Astrocyte (in vitro differentiated cells and primary cell): ENCODE measurements at regions not wholly inside any gene's neighbourhood (a gene's known extent, or its start where the extent isn't known, plus 50 kb on each side); places are given as distances from the start of the nearest gene placed in this dataset.

Source experiments
- EZH2 ChIP-seq: IDR thresholded peaks from 2 replicates; pipeline ENCODE4 v1.6.1; 2012; ENCODE audit warnings: mild to moderate bottlenecking, low read length, inconsistent platforms; ENCODE audit not compliant: insufficient read depth
- TF ChIP-seq, protein P1 (sequence below): IDR thresholded peaks from 2 replicates; pipeline ENCODE4 v1.5.1; 2011; ENCODE audit warnings: low read depth, mild to moderate bottlenecking, inconsistent platforms, low read length, moderate library complexity; ENCODE audit not compliant: insufficient read depth

DNA sequence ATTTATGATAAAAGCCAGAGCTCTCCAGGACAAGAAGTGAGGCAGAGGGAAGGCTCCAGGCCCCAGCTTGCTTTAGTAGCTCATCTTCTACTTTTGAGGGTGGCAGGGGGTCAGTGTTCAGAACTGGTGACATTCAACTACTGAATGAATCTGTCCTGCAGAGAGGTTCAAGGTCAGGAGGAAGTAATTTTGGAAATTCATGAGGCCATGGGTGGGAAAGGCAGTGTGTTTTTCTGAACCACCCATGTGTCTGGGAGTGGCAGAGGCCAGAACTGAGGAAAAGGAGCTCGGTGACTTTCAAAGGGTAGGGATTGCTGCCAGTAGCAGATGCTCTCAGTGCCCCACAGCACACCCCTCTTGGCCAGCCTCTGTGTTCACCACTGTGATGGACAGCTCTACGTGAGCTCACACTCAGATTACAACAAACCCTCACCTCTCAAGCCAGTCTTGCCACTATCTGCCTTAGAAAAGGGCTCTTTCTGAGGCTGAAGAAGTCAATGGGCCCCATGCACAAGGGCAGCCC is 571.2 kb downstream of the RAB28 start:
- TF ChIP-seq, protein P1, sequence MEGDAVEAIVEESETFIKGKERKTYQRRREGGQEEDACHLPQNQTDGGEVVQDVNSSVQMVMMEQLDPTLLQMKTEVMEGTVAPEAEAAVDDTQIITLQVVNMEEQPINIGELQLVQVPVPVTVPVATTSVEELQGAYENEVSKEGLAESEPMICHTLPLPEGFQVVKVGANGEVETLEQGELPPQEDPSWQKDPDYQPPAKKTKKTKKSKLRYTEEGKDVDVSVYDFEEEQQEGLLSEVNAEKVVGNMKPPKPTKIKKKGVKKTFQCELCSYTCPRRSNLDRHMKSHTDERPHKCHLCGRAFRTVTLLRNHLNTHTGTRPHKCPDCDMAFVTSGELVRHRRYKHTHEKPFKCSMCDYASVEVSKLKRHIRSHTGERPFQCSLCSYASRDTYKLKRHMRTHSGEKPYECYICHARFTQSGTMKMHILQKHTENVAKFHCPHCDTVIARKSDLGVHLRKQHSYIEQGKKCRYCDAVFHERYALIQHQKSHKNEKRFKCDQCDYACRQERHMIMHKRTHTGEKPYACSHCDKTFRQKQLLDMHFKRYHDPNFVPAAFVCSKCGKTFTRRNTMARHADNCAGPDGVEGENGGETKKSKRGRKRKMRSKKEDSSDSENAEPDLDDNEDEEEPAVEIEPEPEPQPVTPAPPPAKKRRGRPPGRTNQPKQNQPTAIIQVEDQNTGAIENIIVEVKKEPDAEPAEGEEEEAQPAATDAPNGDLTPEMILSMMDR: no peak
- TF ChIP-seq EZH2: no peak
